ENCODE measurements at regions not wholly inside any gene's neighbourhood (a gene's known extent, or its start where the extent isn't known, plus 50 kb on each side); places are given as distances from the start of the nearest gene placed in this dataset.

GRCh38 chr6:98230250-98230649 lies 604.1 kb upstream of the POU3F2 start:
- Histone ChIP-seq H3K27me3 (ENCODE audit: insufficient read depth) (no peaks in the 10 kb centered on the region), H3K4me2 (no peak overlapping the region), H2AFZ (ENCODE audit: low read depth) (no peak overlapping the region), H3K9ac (no peak overlapping the region), H4K20me1 (ENCODE audit: insufficient read depth) (no peaks in the 10 kb centered on the region), H3K4me1 (ENCODE audit: control insufficient read depth in 1 of 2, insufficient read depth in 2 of 2, low read depth in 1 of 2, low read length in 1 of 2) (no peaks in the 10 kb centered on the region), H3K27ac (ENCODE audit: low read depth in 2 of 2, low read length in 1 of 2) (no peak overlapping the region), H3K9me3 (no peaks in the 10 kb centered on the region), H3K36me3 (replicated peaks in 1 of 2; ENCODE audit: control insufficient read depth in 1 of 2, insufficient read depth in 2 of 2, low read length in 1 of 2) (no peaks in the 10 kb centered on the region), H3F3A (replicated peaks; ENCODE audit: insufficient read depth) (no peaks in the 10 kb centered on the region), H3K79me2 (ENCODE audit: insufficient read depth) (no peaks in the 10 kb centered on the region), H3K9me2 (no peaks in the 10 kb centered on the region), H3K4me3 (ENCODE audit: low read depth in 2 of 2, low read length in 1 of 2) (no peak overlapping the region)
- no peak for DNase-seq
- no peak for TF ChIP-seq GABPA (IDR thresholded peaks at IDR 0.05; ENCODE audit: low read depth)
- TF ChIP-seq YY1 (IDR thresholded peaks at IDR 0.05; ENCODE audit: low read depth): no peak
- no peak for TF ChIP-seq TAF1 (IDR thresholded peaks at IDR 0.05; ENCODE audit: borderline replicate concordance, low read depth, low read length)
- TF ChIP-seq ELF1 (IDR thresholded peaks at IDR 0.05): no peak
- TF ChIP-seq RFX5 (IDR thresholded peaks at IDR 0.05; ENCODE audit: low read length): no peak
- no peak for TF ChIP-seq RAD21 (IDR thresholded peaks at IDR 0.05; ENCODE audit: low read length)
- TF ChIP-seq NFIC (IDR thresholded peaks at IDR 0.05; ENCODE audit: borderline replicate concordance): no peak
- TF ChIP-seq TEAD4 (IDR thresholded peaks at IDR 0.05; ENCODE audit: borderline replicate concordance, insufficient read depth): no peak
- TF ChIP-seq SMC3 (IDR thresholded peaks at IDR 0.05; ENCODE audit: low read depth, low read length): no peak
- no peak for TF ChIP-seq FOXM1 (IDR thresholded peaks at IDR 0.05; ENCODE audit: low read depth)
- TF ChIP-seq POLR2AphosphoS5 (IDR thresholded peaks at IDR 0.05; ENCODE audit: low read depth, low read length): no peak
- ChIA-PET CTCF (no interaction called here), POLR2A (no interaction called here)
- WGBS (ENCODE audit: low lambda C conversion rate): 0% methylated on average over 1 of the region's 1 CpG

GRCh38 chr6:98239057-98239456 lies 595.3 kb upstream of the POU3F2 start:
- Histone ChIP-seq H3K4me1 (ENCODE audit: control insufficient read depth in 1 of 2, insufficient read depth in 2 of 2, low read depth in 1 of 2, low read length in 1 of 2) (no peaks in the 10 kb centered on the region), H4K20me1 (ENCODE audit: insufficient read depth) (no peaks in the 10 kb centered on the region), H3K27ac (ENCODE audit: low read depth in 2 of 2, low read length in 1 of 2) (no peak overlapping the region), H3K9ac (no peak overlapping the region), H3K9me2 (no peaks in the 10 kb centered on the region), H3K27me3 (ENCODE audit: insufficient read depth) (no peaks in the 10 kb centered on the region), H3K79me2 (ENCODE audit: insufficient read depth) (no peaks in the 10 kb centered on the region), H3K4me3 (ENCODE audit: low read depth in 2 of 2, low read length in 1 of 2) (no peak overlapping the region), H2AFZ (ENCODE audit: low read depth) (no peak overlapping the region), H3F3A (replicated peaks; ENCODE audit: insufficient read depth) (no peaks in the 10 kb centered on the region), H3K36me3 (replicated peaks in 1 of 2; ENCODE audit: control insufficient read depth in 1 of 2, insufficient read depth in 2 of 2, low read length in 1 of 2) (no peaks in the 10 kb centered on the region), H3K9me3 (no peaks in the 10 kb centered on the region), H3K4me2 (no peak overlapping the region)
- POLR2A ChIA-PET: no interaction called here
- TF ChIP-seq JUND (IDR thresholded peaks at IDR 0.05) (no peak), USF2 (IDR thresholded peaks at IDR 0.05; ENCODE audit: borderline replicate concordance, low read depth, low read length) (no peak), NFIC (IDR thresholded peaks at IDR 0.05; ENCODE audit: borderline replicate concordance) (no peak), RAD21 (IDR thresholded peaks at IDR 0.05; ENCODE audit: low read length) (no peak), SIN3A (IDR thresholded peaks at IDR 0.05; ENCODE audit: borderline replicate concordance, low read depth, low read length) (no peak), RXRA (IDR thresholded peaks at IDR 0.05; ENCODE audit: borderline replicate concordance, low read depth) (no peak)
- DNase-seq: no peak
- WGBS (ENCODE audit: low lambda C conversion rate): 20% methylated on average over 3 of the region's 3 CpGs
- CTCF ChIA-PET: no interaction called here

- ChIA-PET POLR2A (no interaction called here), CTCF (no interaction called here)
- Histone ChIP-seq H3K79me2 (ENCODE audit: insufficient read depth) (no peaks in the 10 kb centered on the region), H3K9me2 (no peaks in the 10 kb centered on the region), H2AFZ (ENCODE audit: low read depth) (no peak overlapping the region), H3K27me3 (ENCODE audit: insufficient read depth) (no peaks in the 10 kb centered on the region), H3K4me1 (ENCODE audit: control insufficient read depth in 1 of 2, insufficient read depth in 2 of 2, low read depth in 1 of 2, low read length in 1 of 2) (no peaks in the 10 kb centered on the region), H3K4me2 (no peak overlapping the region), H3F3A (replicated peaks; ENCODE audit: insufficient read depth) (no peaks in the 10 kb centered on the region), H4K20me1 (ENCODE audit: insufficient read depth) (no peaks in the 10 kb centered on the region), H3K36me3 (replicated peaks in 1 of 2; ENCODE audit: control insufficient read depth in 1 of 2, insufficient read depth in 2 of 2, low read length in 1 of 2) (no peaks in the 10 kb centered on the region), H3K9ac (no peak overlapping the region), H3K4me3 (ENCODE audit: low read depth in 2 of 2, low read length in 1 of 2) (no peak overlapping the region), H3K9me3 (no peaks in the 10 kb centered on the region), H3K27ac (ENCODE audit: low read depth in 2 of 2, low read length in 1 of 2) (no peak overlapping the region)
- DNase-seq: no peak
- TF ChIP-seq RCOR1 (IDR thresholded peaks at IDR 0.05; ENCODE audit: low read length) (no peak), MAX (IDR thresholded peaks at IDR 0.05; ENCODE audit: low read depth) (no peak), IRF3 (IDR thresholded peaks at IDR 0.05; ENCODE audit: low read depth, low read length) (no peak), FOSL2 (IDR thresholded peaks at IDR 0.05; ENCODE audit: borderline replicate concordance, low read depth) (no peak), MEF2A (IDR thresholded peaks at IDR 0.05; ENCODE audit: borderline replicate concordance, low read depth) (no peak)
- 9% methylated on average over 1 of the region's 1 CpG for WGBS (ENCODE audit: low lambda C conversion rate)
Measured at GRCh38 chr6:98241630-98242029, 592.7 kb upstream of the POU3F2 start.
